HCT116 (cell line): ENCODE measurements at regions not wholly inside any gene's neighbourhood (a gene's known extent, or its start where the extent isn't known, plus 50 kb on each side); places are given as distances from the start of the nearest gene placed in this dataset.

ENCODE experiments used
- ATAC-seq: fragments of 200-7000 bp; cut with Tn5 transposase; 2 replicates; pipeline ENCODE4 v1.9.1; 2020; ENCODE audit warnings: mild to moderate bottlenecking, moderate library complexity
- BruUV-seq: library from RNA; stranded (reverse); fragments of 400-500 nt; replicated peaks from 2 replicates; lab custom pipeline; 2021; lab: Mats Ljungman, UMichigan
- CTCF ChIA-PET: fragments of 300-600 bp; sonication (Branson Sonifier 250); formaldehyde crosslinking; loops from one replicate; lab custom pipeline; 2021; ENCODE audit warnings: antibody characterized with exemption; lab: Charles Lee
- POLR2A ChIA-PET: fragments of 300-600, 350-600 bp; sonication (Branson Sonifier 250); formaldehyde crosslinking; loops from one replicate; lab custom pipeline; 2021; ENCODE audit warnings: antibody characterized with exemption; lab: Charles Lee
- RAD21 ChIA-PET, 2 experiments: fragments of 300-600 bp; sonication (Branson Sonifier 250); formaldehyde crosslinking; loops; one replicate each; lab custom pipeline; 2023; ENCODE audit warnings: low total read pairs in 2 of 2; ENCODE audit not compliant: uncharacterized antibody in 2 of 2, unreplicated experiment in 2 of 2, low non-redundant PET in 1 of 2; lab: Charles Lee
- DNase-seq: peaks from one replicate; pipeline ENCODE4 v3.0.0-alpha.2; 2010; ENCODE audit warnings: low read depth, low spot score
- H2AFZ ChIP-seq: fragments of 200-600 bp; shearing (Covaris generic), sonication (generic); 2 replicates; pipeline ENCODE4 v1.6.1; 2017; ENCODE audit warnings: low read depth, mixed run types, mixed read lengths, antibody characterized with exemption, low read length; ENCODE audit not compliant: poor library complexity, severe bottlenecking
- H3K27ac ChIP-seq: 2 replicates; pipeline ENCODE4 v1.5.1; 2012; ENCODE audit warnings: low read depth, low read length
- H3K27me3 ChIP-seq: fragments of 200-600 bp; sonication (generic); 2 replicates; pipeline ENCODE4 v1.6.1; 2016; ENCODE audit warnings: mixed run types, low read length, mixed read lengths; ENCODE audit not compliant: insufficient read depth
- H3K36me3 ChIP-seq, 2 experiments: fragments of 200-500 bp in 1 of 2; fragments of 200-600 bp in 1 of 2; sonication (Bioruptor generic) in 1 of 2; sonication (generic) in 1 of 2; 2 replicates each; pipeline versions ENCODE4 v1.5.1 to v1.6.1; 2014 to 2016; ENCODE audit warnings: low read length in 2 of 2, inconsistent platforms in 1 of 2, mixed read lengths in 1 of 2, mixed run types in 1 of 2; ENCODE audit not compliant: insufficient read depth in 2 of 2, control insufficient read depth in 1 of 2
- H3K4me1 ChIP-seq, 2 experiments: fragments of 200-600 bp in 1 of 2; sonication (generic) in 1 of 2; 2 replicates each; pipeline versions ENCODE4 v1.5.1 to v1.6.1; 2012 to 2017; ENCODE audit warnings: low read length in 2 of 2, inconsistent platforms in 1 of 2, mild to moderate bottlenecking in 1 of 2, mixed read lengths in 1 of 2, mixed run types in 1 of 2, moderate library complexity in 1 of 2; ENCODE audit not compliant: insufficient read depth in 2 of 2, control insufficient read depth in 1 of 2
- H3K4me2 ChIP-seq: fragments of 200-600 bp; sonication (generic); 2 replicates; pipeline ENCODE4 v1.6.1; 2017; ENCODE audit warnings: mixed run types, low read length, mixed read lengths
- H3K4me3 ChIP-seq, 2 experiments: fragments of 200-600 bp in 1 of 2; sonication (generic) in 1 of 2; replicated peaks in 1 of 2; 2 replicates each; pipeline ENCODE4 v1.5.1; 2011 to 2016; ENCODE audit warnings: low read length in 2 of 2, control low read depth in 1 of 2, low read depth in 1 of 2, mild to moderate bottlenecking in 1 of 2, mixed read lengths in 1 of 2, mixed run types in 1 of 2
- H3K79me2 ChIP-seq: fragments of 200-600 bp; sonication (generic); 2 replicates; pipeline ENCODE4 v1.6.1; 2017; ENCODE audit warnings: mild to moderate bottlenecking, mixed run types, low read length, moderate library complexity, mixed read lengths; ENCODE audit not compliant: insufficient read depth
- H3K9ac ChIP-seq: fragments of 200-600 bp; sonication (generic); 2 replicates; pipeline ENCODE4 v1.6.1; 2016; ENCODE audit warnings: low read length, mixed read lengths
- H3K9me2 ChIP-seq: fragments of 200-600 bp; sonication (generic), shearing (Covaris generic); 2 replicates; pipeline ENCODE4 v1.6.1; 2017; ENCODE audit warnings: mixed run types, mild to moderate bottlenecking, moderate library complexity; ENCODE audit not compliant: insufficient read depth
- H3K9me3 ChIP-seq, 2 experiments: fragments of 200-500 bp in 1 of 2; fragments of 200-600 bp in 1 of 2; sonication (Bioruptor generic) in 1 of 2; sonication (generic) in 1 of 2; 2 replicates each; pipeline ENCODE4 v1.6.1; 2014 to 2017; ENCODE audit warnings: low read length in 2 of 2, mixed read lengths in 2 of 2, inconsistent platforms in 1 of 2, low read depth in 1 of 2, mild to moderate bottlenecking in 1 of 2, mixed run types in 1 of 2, moderate library complexity in 1 of 2; ENCODE audit not compliant: control insufficient read depth in 1 of 2, insufficient read depth in 1 of 2
- H4K20me1 ChIP-seq: fragments of 200-600 bp; sonication (generic), shearing (Covaris generic); 2 replicates; pipeline ENCODE4 v1.6.1; 2017; ENCODE audit warnings: mixed run types, mild to moderate bottlenecking, moderate library complexity; ENCODE audit not compliant: insufficient read depth
- EZH2 ChIP-seq: fragments of 200-600 bp; sonication (generic); IDR thresholded peaks from 2 replicates; pipeline ENCODE4 v1.6.1; 2017; ENCODE audit warnings: antibody characterized with exemption, mixed run types
- SIN3A ChIP-seq: IDR thresholded peaks from 2 replicates; pipeline ENCODE4 v1.6.1; 2012; ENCODE audit warnings: low read depth
- SP1 ChIP-seq: IDR thresholded peaks from 2 replicates; pipeline ENCODE4 v1.6.1; 2012; ENCODE audit warnings: low read depth
- ZNF274 ChIP-seq: fragments of 200-500 bp; sonication (Bioruptor generic); IDR thresholded peaks from 2 replicates; pipeline ENCODE4 v1.6.1; 2014; ENCODE audit warnings: mild to moderate bottlenecking, low read depth, low read length, inconsistent platforms
- intact Hi-C: fragments of 100-400 bp; cut with micrococcal nuclease; formaldehyde crosslinking; loops from 2 replicates; pipeline ENCODE4 v1.10.0; 2022
- TF ChIP-seq, protein P1 (sequence below): IDR thresholded peaks from 2 replicates; pipeline ENCODE4 v1.6.1; 2012; ENCODE audit warnings: low read depth

DNA sequence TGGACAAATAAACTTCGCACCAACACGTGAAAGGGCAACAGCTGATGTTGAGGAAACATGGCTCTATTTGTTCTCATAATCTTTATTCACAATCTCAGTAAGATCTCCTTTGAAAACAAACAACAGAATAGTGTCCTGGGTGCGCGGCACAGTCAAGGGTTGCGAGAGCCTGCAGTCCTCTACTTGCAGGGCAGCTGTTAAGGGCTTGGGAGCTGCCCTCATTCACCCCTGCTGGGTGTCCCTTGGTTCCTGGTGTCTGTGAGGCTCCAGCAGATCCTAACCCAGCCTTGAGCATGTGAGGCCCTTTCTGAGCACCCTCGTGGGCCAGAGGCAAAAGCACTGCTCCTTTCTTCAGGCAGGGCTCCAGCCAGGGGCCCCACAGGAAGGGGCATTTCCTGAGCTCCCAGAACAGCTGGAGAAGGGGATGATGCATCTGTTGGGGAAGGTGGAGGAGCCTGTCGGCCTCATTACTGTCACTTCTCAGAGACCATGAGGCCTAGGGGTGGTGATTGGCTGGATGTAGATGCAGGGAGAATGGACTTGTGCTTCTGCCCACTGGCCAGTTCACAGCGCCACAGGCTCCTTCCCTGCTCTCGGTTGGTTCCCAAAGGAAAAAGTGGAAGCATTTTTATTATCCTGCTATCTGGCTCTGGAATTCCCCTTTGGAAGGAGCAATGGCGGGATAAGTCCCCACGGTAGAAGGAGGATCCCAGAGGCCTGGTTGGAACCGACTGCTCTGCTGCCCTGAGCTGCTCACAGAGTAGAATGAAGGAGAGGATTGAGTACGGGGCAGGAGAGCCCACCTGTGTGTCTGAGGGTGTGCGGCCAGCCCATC, 51.9 kb upstream of the KLF13 start:
- H3K27me3 ChIP-seq: no peaks in the 10 kb centered on the region
- no TSS peak for BruUV-seq
- no peaks in the 10 kb centered on the region for H3K4me1 ChIP-seq
- POLR2A ChIA-PET: no interaction called here
- no peaks in the 10 kb centered on the region for H3K79me2 ChIP-seq
- no peaks in the 10 kb centered on the region for H3K9me2 ChIP-seq
- H3K4me2 ChIP-seq: no peak overlapping the region
- CTCF ChIA-PET: no interaction called here
- no peak for DNase-seq
- H3K36me3 ChIP-seq: no peaks in the 10 kb centered on the region
- H4K20me1 ChIP-seq: no peaks in the 10 kb centered on the region
- no peak overlapping the region for H3K4me3 ChIP-seq
- intact Hi-C loops: no loop called here
- ATAC-seq: no peak
- H2AFZ ChIP-seq: no peak overlapping the region
- TF ChIP-seq, protein P1, sequence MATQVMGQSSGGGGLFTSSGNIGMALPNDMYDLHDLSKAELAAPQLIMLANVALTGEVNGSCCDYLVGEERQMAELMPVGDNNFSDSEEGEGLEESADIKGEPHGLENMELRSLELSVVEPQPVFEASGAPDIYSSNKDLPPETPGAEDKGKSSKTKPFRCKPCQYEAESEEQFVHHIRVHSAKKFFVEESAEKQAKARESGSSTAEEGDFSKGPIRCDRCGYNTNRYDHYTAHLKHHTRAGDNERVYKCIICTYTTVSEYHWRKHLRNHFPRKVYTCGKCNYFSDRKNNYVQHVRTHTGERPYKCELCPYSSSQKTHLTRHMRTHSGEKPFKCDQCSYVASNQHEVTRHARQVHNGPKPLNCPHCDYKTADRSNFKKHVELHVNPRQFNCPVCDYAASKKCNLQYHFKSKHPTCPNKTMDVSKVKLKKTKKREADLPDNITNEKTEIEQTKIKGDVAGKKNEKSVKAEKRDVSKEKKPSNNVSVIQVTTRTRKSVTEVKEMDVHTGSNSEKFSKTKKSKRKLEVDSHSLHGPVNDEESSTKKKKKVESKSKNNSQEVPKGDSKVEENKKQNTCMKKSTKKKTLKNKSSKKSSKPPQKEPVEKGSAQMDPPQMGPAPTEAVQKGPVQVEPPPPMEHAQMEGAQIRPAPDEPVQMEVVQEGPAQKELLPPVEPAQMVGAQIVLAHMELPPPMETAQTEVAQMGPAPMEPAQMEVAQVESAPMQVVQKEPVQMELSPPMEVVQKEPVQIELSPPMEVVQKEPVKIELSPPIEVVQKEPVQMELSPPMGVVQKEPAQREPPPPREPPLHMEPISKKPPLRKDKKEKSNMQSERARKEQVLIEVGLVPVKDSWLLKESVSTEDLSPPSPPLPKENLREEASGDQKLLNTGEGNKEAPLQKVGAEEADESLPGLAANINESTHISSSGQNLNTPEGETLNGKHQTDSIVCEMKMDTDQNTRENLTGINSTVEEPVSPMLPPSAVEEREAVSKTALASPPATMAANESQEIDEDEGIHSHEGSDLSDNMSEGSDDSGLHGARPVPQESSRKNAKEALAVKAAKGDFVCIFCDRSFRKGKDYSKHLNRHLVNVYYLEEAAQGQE: no peak
- no peak for TF ChIP-seq EZH2
- TF ChIP-seq SP1: no peak
- TF ChIP-seq ZNF274: no peak
- TF ChIP-seq SIN3A: no peak
- TF ChIP-seq, all 23 proteins: peak for 0
- Histone ChIP-seq H3K9ac (no peak overlapping the region), H3K9me3 (no peaks in the 10 kb centered on the region), H3K27ac (no peak overlapping the region)
- RAD21 ChIA-PET: no interaction called here
